Stomach (tissue), 4 donors: ENCODE measurements at regions not wholly inside any gene's neighbourhood (a gene's known extent, or its start where the extent isn't known, plus 50 kb on each side); places are given as distances from the start of the nearest gene placed in this dataset.

ENCODE experiments used
- EP300 ChIP-seq: sonication (generic); formaldehyde crosslinking; IDR thresholded peaks from one replicate; pipeline ENCODE4 v1.6.1; 2017; ENCODE audit warnings: antibody characterized with exemption
- POLR2AphosphoS5 ChIP-seq, 3 donors: sonication (generic); formaldehyde crosslinking; IDR thresholded peaks; one replicate each; pipeline ENCODE4 v1.6.1; 2016; ENCODE audit warnings: antibody characterized with exemption in 3 of 3
- TF ChIP-seq, protein P1 (sequence below), 7 experiments: fragments of 450-650 bp in 4 of 7; fragments of 200-600 bp in 3 of 7; sonication (generic) in 3 of 7; IDR thresholded peaks; one replicate each; pipeline ENCODE4 v1.5.1; 2016 to 2019; ENCODE audit warnings: antibody characterized with exemption in 7 of 7, control low read depth in 2 of 7, mild to moderate bottlenecking in 1 of 7

DNA sequence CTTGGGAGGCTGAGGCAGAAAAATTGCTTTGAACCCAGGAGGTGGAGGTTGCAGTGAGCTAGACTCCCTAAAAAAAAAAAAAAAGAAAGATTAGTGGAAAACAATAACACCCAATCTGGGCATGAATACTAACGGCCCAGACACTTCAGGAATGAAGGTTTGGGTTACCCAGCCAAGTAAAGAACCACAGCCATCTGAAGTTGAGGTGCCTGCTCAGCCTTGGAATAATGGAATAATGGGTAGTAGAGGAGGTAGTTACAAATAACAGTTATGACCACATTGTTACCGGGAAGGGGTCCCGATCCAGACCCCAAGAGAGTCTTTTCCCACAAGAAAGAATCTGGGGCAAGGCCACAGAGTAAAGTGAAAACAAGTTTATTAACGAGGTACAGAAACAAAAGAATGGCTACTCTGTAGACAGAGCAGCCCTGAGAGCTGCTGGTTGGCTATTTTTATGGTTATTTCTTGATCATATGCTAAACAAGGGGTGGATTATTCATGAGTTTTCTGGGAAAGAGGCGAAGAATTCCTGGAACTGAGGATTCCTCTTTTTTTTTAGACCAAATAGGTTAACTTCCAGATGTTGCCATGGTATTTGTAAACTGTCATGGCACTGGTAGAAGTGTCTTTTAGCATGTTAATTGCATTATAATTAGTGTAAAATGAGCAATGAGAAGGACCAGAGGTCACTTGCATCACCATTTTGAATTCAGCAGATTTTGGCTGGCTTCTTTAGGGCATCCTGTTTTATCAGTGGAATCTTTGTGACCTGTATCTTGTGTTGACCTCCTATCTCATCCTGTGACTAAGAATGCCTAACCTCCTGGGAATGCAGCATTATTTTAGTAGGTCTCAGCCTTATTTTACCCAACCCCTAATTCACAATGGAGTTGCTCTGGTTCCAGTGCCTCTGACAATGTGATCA, 96.2 kb upstream of the HAAO start:
- TF ChIP-seq, protein P1, sequence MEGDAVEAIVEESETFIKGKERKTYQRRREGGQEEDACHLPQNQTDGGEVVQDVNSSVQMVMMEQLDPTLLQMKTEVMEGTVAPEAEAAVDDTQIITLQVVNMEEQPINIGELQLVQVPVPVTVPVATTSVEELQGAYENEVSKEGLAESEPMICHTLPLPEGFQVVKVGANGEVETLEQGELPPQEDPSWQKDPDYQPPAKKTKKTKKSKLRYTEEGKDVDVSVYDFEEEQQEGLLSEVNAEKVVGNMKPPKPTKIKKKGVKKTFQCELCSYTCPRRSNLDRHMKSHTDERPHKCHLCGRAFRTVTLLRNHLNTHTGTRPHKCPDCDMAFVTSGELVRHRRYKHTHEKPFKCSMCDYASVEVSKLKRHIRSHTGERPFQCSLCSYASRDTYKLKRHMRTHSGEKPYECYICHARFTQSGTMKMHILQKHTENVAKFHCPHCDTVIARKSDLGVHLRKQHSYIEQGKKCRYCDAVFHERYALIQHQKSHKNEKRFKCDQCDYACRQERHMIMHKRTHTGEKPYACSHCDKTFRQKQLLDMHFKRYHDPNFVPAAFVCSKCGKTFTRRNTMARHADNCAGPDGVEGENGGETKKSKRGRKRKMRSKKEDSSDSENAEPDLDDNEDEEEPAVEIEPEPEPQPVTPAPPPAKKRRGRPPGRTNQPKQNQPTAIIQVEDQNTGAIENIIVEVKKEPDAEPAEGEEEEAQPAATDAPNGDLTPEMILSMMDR (IDR thresholded peaks at IDR 0.05), result no peak
- TF ChIP-seq EP300 (no peak), POLR2AphosphoS5 (IDR thresholded peaks at IDR 0.05) (no peak)
